K562 (cell line): ENCODE measurements at regions not wholly inside any gene's neighbourhood (a gene's known extent, or its start where the extent isn't known, plus 50 kb on each side); places are given as distances from the start of the nearest gene placed in this dataset.

Experiments
- ATAC-seq: fragments of 200-7000 bp; cut with Tn5 transposase; 3 replicates; pipeline ENCODE4 v1.9.1; 2020; ENCODE audit warnings: moderate library complexity
- BruUV-seq: library from RNA; stranded (reverse); fragments of 400-500 nt; replicated peaks from 2 replicates; lab custom pipeline; 2021; lab: Mats Ljungman, UMichigan
- CTCF ChIA-PET: fragments of 300-600 bp; formaldehyde crosslinking; extraction: SDS; loops from one replicate; lab custom pipeline; 2021; ENCODE audit warnings: low intra/inter-chr PET ratio; lab: Yijun Ruan, JAX
- POLR2A ChIA-PET: fragments of 300-600, 350-650 bp; sonication (Branson Sonifier 250); formaldehyde crosslinking; extraction: SDS; loops from one replicate; lab custom pipeline; 2021; ENCODE audit warnings: antibody characterized with exemption, inconsistent platforms; lab: Yijun Ruan, JAX
- DNase-seq, 4 experiments: peaks; one replicate each; pipeline versions ENCODE4 v3.0.0 to v3.0.0-alpha.2; 2011 to 2018; ENCODE audit warnings: low spot score in 3 of 4, mixed read lengths in 3 of 4; ENCODE audit errors: extremely low read depth in 1 of 4
- FAIRE-seq: peaks from 2 replicates; lab custom pipeline; 2011; peaks lifted over from hg19 to GRCh38; lab: Jason Lieb, UNC
- H2AFZ ChIP-seq: 2 replicates; pipeline ENCODE4 v1.6.0; 2011; ENCODE audit warnings: low read depth, low read length, control low read depth, inconsistent platforms
- H3K27ac ChIP-seq: fragments of 200-600 bp; 3 replicates; pipeline ENCODE4 v1.8.0; 2011; ENCODE audit warnings: low read depth, mild to moderate bottlenecking, control low read depth, inconsistent platforms, low read length, moderate library complexity, mixed read lengths; ENCODE audit errors: extremely low read depth
- H3K27me3 ChIP-seq, 2 experiments: fragments of 300-600 bp in 1 of 2; 2 replicates in 1 of 2; 3 replicates in 1 of 2; pipeline versions ENCODE4 v1.6.0 to v1.8.0; 2011; ENCODE audit warnings: inconsistent platforms in 2 of 2, low read length in 2 of 2, mild to moderate bottlenecking in 1 of 2, mixed read lengths in 1 of 2, moderate library complexity in 1 of 2; ENCODE audit not compliant: control insufficient read depth in 2 of 2, insufficient read depth in 2 of 2
- H3K36me3 ChIP-seq: fragments of 300-600 bp; 3 replicates; pipeline ENCODE4 v1.8.0; 2011; ENCODE audit warnings: mild to moderate bottlenecking, low read length, inconsistent platforms; ENCODE audit not compliant: control insufficient read depth, insufficient read depth
- H3K4me1 ChIP-seq, 2 experiments: fragments of 200-600 bp in 1 of 2; replicated peaks in 1 of 2; 2 replicates in 1 of 2; 3 replicates in 1 of 2; pipeline versions ENCODE4 v1.5.1 to v1.8.0; 2011; ENCODE audit warnings: inconsistent platforms in 2 of 2, low read length in 2 of 2, mild to moderate bottlenecking in 1 of 2, mixed read lengths in 1 of 2, moderate library complexity in 1 of 2; ENCODE audit not compliant: control insufficient read depth in 2 of 2, insufficient read depth in 2 of 2
- H3K4me2 ChIP-seq: 2 replicates; pipeline ENCODE4 v1.6.1; 2011; ENCODE audit warnings: low read length, control low read depth, inconsistent platforms, mixed read lengths; ENCODE audit not compliant: insufficient read depth
- H3K4me3 ChIP-seq: fragments of 200-600 bp; sonication (generic), shearing (Covaris generic); 2 replicates; pipeline ENCODE4 v1.5.1; 2016; ENCODE audit warnings: control low read depth, inconsistent platforms
- H3K79me2 ChIP-seq: fragments of 200-600 bp; 3 replicates; pipeline ENCODE4 v1.8.0; 2011; ENCODE audit warnings: low read length, inconsistent platforms; ENCODE audit not compliant: control insufficient read depth, insufficient read depth
- H3K9ac ChIP-seq, 2 experiments: 2 replicates each; pipeline versions ENCODE4 v1.6.0 to v1.6.1; 2011; ENCODE audit warnings: low read depth in 2 of 2, low read length in 2 of 2, control low read depth in 1 of 2, inconsistent platforms in 1 of 2, mild to moderate bottlenecking in 1 of 2, mixed read lengths in 1 of 2; ENCODE audit not compliant: insufficient read depth in 1 of 2
- H3K9me1 ChIP-seq: one replicate; pipeline ENCODE4 v1.6.0; 2011; ENCODE audit warnings: inconsistent platforms, mild to moderate bottlenecking, low read length, moderate library complexity; ENCODE audit not compliant: control insufficient read depth, insufficient read depth
- H3K9me3 ChIP-seq: replicated peaks from 2 replicates; pipeline ENCODE4 v1.5.1; 2011; ENCODE audit warnings: low read depth, low read length, inconsistent platforms; ENCODE audit not compliant: control insufficient read depth, insufficient read depth
- H4K20me1 ChIP-seq: replicated peaks from 2 replicates; pipeline ENCODE4 v1.6.1; 2011; ENCODE audit warnings: low read length, inconsistent platforms, mixed read lengths; ENCODE audit not compliant: control insufficient read depth, insufficient read depth
- CEBPG ChIP-seq, 3 experiments: fragments of 200-800 bp in 1 of 3; sonication (Bioruptor generic) in 1 of 3; sonication (generic) in 1 of 3; formaldehyde crosslinking in 1 of 3; IDR thresholded peaks in 2 of 3; conservative IDR thresholded peaks in 1 of 3; 2 replicates each; pipeline versions ENCODE4 v1.6.1 to v1.8.0; 2016 to 2022; ENCODE audit warnings: missing compliant biosample characterization in 2 of 3, missing genetic modification characterization in 2 of 3, mild to moderate bottlenecking in 1 of 3, missing genetic modification reagents in 1 of 3
- NBN ChIP-seq: fragments of 450-650 bp; IDR thresholded peaks from 2 replicates; pipeline ENCODE4 v1.6.1; 2016; ENCODE audit warnings: low read depth, mild to moderate bottlenecking
- NR0B1 ChIP-seq: fragments of 450-650 bp; IDR thresholded peaks from one replicate; pipeline ENCODE4 v1.6.1; 2018; ENCODE audit warnings: mild to moderate bottlenecking, moderate library complexity; ENCODE audit not compliant: partially characterized antibody
- TARDBP ChIP-seq: fragments of 450-650 bp; IDR thresholded peaks from 2 replicates; pipeline ENCODE4 v1.6.1; 2016
- ZNF316 ChIP-seq: fragments of 450-650 bp; IDR thresholded peaks from 2 replicates; pipeline ENCODE4 v1.6.1; 2016
- ZNF41 ChIP-seq: fragments of 250-450 bp; sonication (Bioruptor Pico); conservative IDR thresholded peaks from 2 replicates; pipeline ENCODE4 v1.4.0; 2020; ENCODE audit warnings: mild to moderate bottlenecking
- in situ Hi-C: fragments of 300-500 bp; cut with MboI; formaldehyde crosslinking; loops from 4 replicates; pipeline ENCODE4 v1.15.0; 2018; ENCODE audit warnings: inconsistent platforms, mixed read lengths
- intact Hi-C: fragments of 100-400 bp; cut with micrococcal nuclease; formaldehyde crosslinking; loops from 2 replicates; pipeline ENCODE4 v1.14.2; 2022

GRCh38 chr4:64516176-64516575, 106.9 kb upstream of the TECRL start (continued):
- TF ChIP-seq NR0B1 = no peak
- no peak for TF ChIP-seq ZNF41 (CRISPR knock-in tag)
- peak; percentile 51 for TF ChIP-seq ZNF316
- TF ChIP-seq NBN = no peak

GRCh38 chr4:64508089-64508488, 98.8 kb upstream of the TECRL start:
- DNase-seq (no peak), FAIRE-seq (no peak), ATAC-seq (no peak)
- no peak overlapping the region for H3K4me3 ChIP-seq
- no peak overlapping the region for H2AFZ ChIP-seq
- no peaks in the 10 kb centered on the region for H4K20me1 ChIP-seq
- ChIA-PET CTCF (no interaction called here), POLR2A (no interaction called here)
- H3K4me1 ChIP-seq = no peaks in the 10 kb centered on the region
- in situ Hi-C loops = no loop called here
- no peak overlapping the region for H3K9ac ChIP-seq
- H3K4me2 ChIP-seq = no peak overlapping the region
- H3K9me3 ChIP-seq = no peaks in the 10 kb centered on the region
- BruUV-seq = no TSS peak
- H3K79me2 ChIP-seq = no peaks in the 10 kb centered on the region
- no peak for TF ChIP-seq CEBPG (CRISPR knock-in tag; IDR thresholded peaks at IDR 0.05)
- TF ChIP-seq CEBPG (tag; conservative IDR thresholded peaks at IDR 0.05 in 1 of 2, IDR thresholded peaks at IDR 0.05 in 1 of 2) = peak in 1 of 2 experiments; percentile 38; a peak in 1 of 4 replicates
- TF ChIP-seq TARDBP = no peak
- H3K27me3 ChIP-seq = no peaks in the 10 kb centered on the region
- intact Hi-C loops = no loop called here
- H3K36me3 ChIP-seq = no peaks in the 10 kb centered on the region
- no peak overlapping the region for H3K27ac ChIP-seq
- no peaks in the 10 kb centered on the region for H3K9me1 ChIP-seq
